Vagina (tissue), 2 donors: ENCODE measurements at regions not wholly inside any gene's neighbourhood (a gene's known extent, or its start where the extent isn't known, plus 50 kb on each side); places are given as distances from the start of the nearest gene placed in this dataset.
A peak's percentile ranks its signal among the peaks of the same experiment; 100 is the strongest.

Source experiments
- DNase-seq, 2 donors: peaks; one replicate each; pipeline ENCODE4 v3.0.0-alpha.2; 2017; ENCODE audit errors: extremely low spot score in 2 of 2
- H3K27ac ChIP-seq: fragments of 200-600 bp; sonication (generic); one replicate; pipeline ENCODE4 v1.5.1; 2019
- H3K27me3 ChIP-seq: fragments of 200-600 bp; sonication (generic); one replicate; pipeline ENCODE4 v1.5.1; 2019
- H3K36me3 ChIP-seq, 2 donors: fragments of 200-600 bp; sonication (generic); one replicate each; pipeline ENCODE4 v1.5.1; 2017 to 2019
- H3K4me1 ChIP-seq: fragments of 200-600 bp; sonication (generic); one replicate; pipeline ENCODE4 v1.5.1; 2019
- H3K4me3 ChIP-seq, 2 donors: fragments of 200-600 bp; sonication (generic); 1 replicate in 1 of 2; 2 replicates in 1 of 2; pipeline ENCODE4 v1.5.1; 2016 to 2019
- H3K9me3 ChIP-seq: fragments of 200-600 bp; sonication (generic); one replicate; pipeline ENCODE4 v1.5.1; 2019
- CTCF ChIP-seq, 3 experiments: fragments of 450-650 bp in 2 of 3; fragments of 200-600 bp in 1 of 3; sonication (generic) in 1 of 3; IDR thresholded peaks; one replicate each; pipeline ENCODE4 v1.5.1; 2017 to 2019; ENCODE audit warnings: antibody characterized with exemption in 3 of 3, mild to moderate bottlenecking in 2 of 3, moderate library complexity in 2 of 3
- POLR2A ChIP-seq, 2 donors: fragments of 450-650 bp; IDR thresholded peaks; one replicate each; pipeline ENCODE4 v1.6.1; 2017; ENCODE audit warnings: antibody characterized with exemption in 2 of 2, mild to moderate bottlenecking in 2 of 2, moderate library complexity in 2 of 2
- POLR2AphosphoS5 ChIP-seq, 2 donors: sonication (generic); formaldehyde crosslinking; IDR thresholded peaks; one replicate each; pipeline ENCODE4 v1.9.0; 2017; ENCODE audit warnings: antibody characterized with exemption in 2 of 2, mild to moderate bottlenecking in 2 of 2, low read depth in 1 of 2; ENCODE audit not compliant: insufficient read depth in 1 of 2
- intact Hi-C: fragments of 100-400 bp; cut with DNase I; formaldehyde crosslinking; loops from one replicate; pipeline ENCODE4 v1.15.1; 2023

- H3K27me3 ChIP-seq: no peaks in the 10 kb centered on the region
- intact Hi-C loops: no loop called here
- DNase-seq: peak; percentile 82 to 90
These were observed 158.4 kb downstream of the ANKRD60 start for GRCh38 chr20:58069796-58070663.

GRCh38 chr20:58069207-58069606 is 159.2 kb downstream of the ANKRD60 start:
- Histone ChIP-seq H3K9me3 (no peaks in the 10 kb centered on the region), H3K27me3 (no peaks in the 10 kb centered on the region), H3K4me1 (no peaks in the 10 kb centered on the region), H3K4me3 (no peak overlapping the region), H3K36me3 (no peaks in the 10 kb centered on the region), H3K27ac (no peak overlapping the region)
- intact Hi-C loops: no loop called here
- TF ChIP-seq POLR2AphosphoS5 (IDR thresholded peaks at IDR 0.05; ENCODE audit: insufficient read depth in 1 of 2, low read depth in 1 of 2): no peak
- no peak for TF ChIP-seq POLR2A (IDR thresholded peaks at IDR 0.05)
- no peak for TF ChIP-seq CTCF (IDR thresholded peaks at IDR 0.05)
- DNase-seq: no peak

More at GRCh38 chr20:58069796-58070663, 158.4 kb downstream of the ANKRD60 start:
- H3K4me3 ChIP-seq: no peak overlapping the region
- H3K36me3 ChIP-seq: no peaks in the 10 kb centered on the region
- no peak overlapping the region for H3K27ac ChIP-seq
- TF ChIP-seq POLR2A (IDR thresholded peaks at IDR 0.05) (no peak), POLR2AphosphoS5 (IDR thresholded peaks at IDR 0.05; ENCODE audit: insufficient read depth in 1 of 2, low read depth in 1 of 2) (no peak), CTCF (IDR thresholded peaks at IDR 0.05) (no peak)
- H3K9me3 ChIP-seq: no peaks in the 10 kb centered on the region
- H3K4me1 ChIP-seq: no peaks in the 10 kb centered on the region

- no peaks in the 10 kb centered on the region for H3K27me3 ChIP-seq
- no peaks in the 10 kb centered on the region for H3K4me1 ChIP-seq
- peak; percentile 58 to 65 for DNase-seq
- H3K27ac ChIP-seq: no peak overlapping the region
- TF ChIP-seq CTCF (IDR thresholded peaks at IDR 0.05) (no peak), POLR2A (IDR thresholded peaks at IDR 0.05) (no peak), POLR2AphosphoS5 (IDR thresholded peaks at IDR 0.05; ENCODE audit: insufficient read depth in 1 of 2, low read depth in 1 of 2) (no peak)
- no peaks in the 10 kb centered on the region for H3K9me3 ChIP-seq
- no peak overlapping the region for H3K4me3 ChIP-seq
- no peaks in the 10 kb centered on the region for H3K36me3 ChIP-seq
- intact Hi-C loops: no loop called here
These were observed 162.7 kb downstream of the ANKRD60 start for GRCh38 chr20:58065508-58066361.

- Histone ChIP-seq H3K9me3 (no peaks in the 10 kb centered on the region), H3K4me1 (no peaks in the 10 kb centered on the region), H3K27me3 (no peaks in the 10 kb centered on the region), H3K4me3 (no peak overlapping the region), H3K27ac (no peak overlapping the region), H3K36me3 (no peaks in the 10 kb centered on the region)
- peak; percentile 58 to 60 for DNase-seq
- intact Hi-C loops: no loop called here
- TF ChIP-seq CTCF (IDR thresholded peaks at IDR 0.05) (no peak), POLR2AphosphoS5 (IDR thresholded peaks at IDR 0.05; ENCODE audit: insufficient read depth in 1 of 2, low read depth in 1 of 2) (no peak), POLR2A (IDR thresholded peaks at IDR 0.05) (no peak)
These were observed 163.9 kb downstream of the ANKRD60 start for GRCh38 chr20:58064411-58065010.
